Colon (tissue), 2 donors: ENCODE measurements at regions not wholly inside any gene's neighbourhood (a gene's known extent, or its start where the extent isn't known, plus 50 kb on each side); places are given as distances from the start of the nearest gene placed in this dataset.

Experiments
- FAIRE-seq: peaks from 2 replicates; lab custom pipeline; 2012; peaks lifted over from hg19 to GRCh38; lab: Jason Lieb, UNC
- donor health status: control.
- donor health status: control.

GRCh38 chr14:97212399-97212798 lies 415.2 kb downstream of the VRK1 start:
- no peak for FAIRE-seq

- FAIRE-seq = no peak
Measured at GRCh38 chr14:97213720-97214119, 416.5 kb downstream of the VRK1 start.

GRCh38 chr14:97215263-97215969 lies 418.2 kb downstream of the VRK1 start:
- no peak for FAIRE-seq

- FAIRE-seq = no peak
Measured at GRCh38 chr14:97217111-97217885, 420.1 kb downstream of the VRK1 start.

- no peak for FAIRE-seq
Measured at GRCh38 chr14:97218274-97218673, 421.1 kb downstream of the VRK1 start.

- FAIRE-seq = no peak
Measured at GRCh38 chr14:97218691-97219430, 421.7 kb downstream of the VRK1 start.

GRCh38 chr14:97219431-97220017 lies 422.3 kb downstream of the VRK1 start:
- no peak for FAIRE-seq

GRCh38 chr14:97221572-97222285 lies 424.5 kb downstream of the VRK1 start:
- no peak for FAIRE-seq

GRCh38 chr14:97224016-97224415 lies 426.8 kb downstream of the VRK1 start:
- no peak for FAIRE-seq

- FAIRE-seq = no peak
Measured at GRCh38 chr14:97230051-97230450, 432.9 kb downstream of the VRK1 start.

- no peak for FAIRE-seq
Measured at GRCh38 chr14:97233319-97233985, 436.3 kb downstream of the VRK1 start.

- FAIRE-seq = no peak
Measured at GRCh38 chr14:97246648-97247047, 449.5 kb downstream of the VRK1 start.

GRCh38 chr14:97248973-97249372 lies 451.8 kb downstream of the VRK1 start:
- FAIRE-seq = no peak

GRCh38 chr14:97250931-97251330 lies 453.7 kb downstream of the VRK1 start:
- FAIRE-seq = no peak

GRCh38 chr14:97251491-97252155 lies 454.4 kb downstream of the VRK1 start:
- FAIRE-seq = no peak

GRCh38 chr14:97253756-97254155 lies 456.6 kb downstream of the VRK1 start:
- no peak for FAIRE-seq

GRCh38 chr14:97262336-97262735 lies 465.2 kb downstream of the VRK1 start:
- FAIRE-seq = no peak

GRCh38 chr14:97264516-97265230 lies 467.5 kb downstream of the VRK1 start:
- no peak for FAIRE-seq

GRCh38 chr14:97266653-97267052 lies 469.5 kb downstream of the VRK1 start:
- FAIRE-seq = no peak

GRCh38 chr14:97267509-97267908 lies 470.3 kb downstream of the VRK1 start:
- FAIRE-seq = no peak
